GM21390 (cell line): ENCODE measurements at regions not wholly inside any gene's neighbourhood (a gene's known extent, or its start where the extent isn't known, plus 50 kb on each side); places are given as distances from the start of the nearest gene placed in this dataset.

ENCODE experiments used
- ATAC-seq: cut with Tn5 transposase; IDR thresholded peaks from one replicate; pipeline ENCODE4 v1.9.1; 2021; ENCODE audit not compliant: unreplicated experiment

GRCh38 chr10:88126699-88127098, 263.3 kb downstream of the PTEN start:
- no peak for ATAC-seq

- no peak for ATAC-seq
Measured at GRCh38 chr10:88127269-88127668, 263.8 kb downstream of the PTEN start.

GRCh38 chr10:88127766-88128165, 264.3 kb downstream of the PTEN start:
- no peak for ATAC-seq

- no peak for ATAC-seq
Measured at GRCh38 chr10:88129013-88129412, 265.6 kb downstream of the PTEN start.

- ATAC-seq = no peak
Measured at GRCh38 chr10:88130912-88131311, 267.5 kb downstream of the PTEN start.

GRCh38 chr10:88131511-88132139, 268.2 kb downstream of the PTEN start:
- no peak for ATAC-seq

- ATAC-seq = no peak
Measured at GRCh38 chr10:88136712-88137111, 273.3 kb downstream of the PTEN start.

- ATAC-seq = peak; percentile 95
Measured at GRCh38 chr10:88138319-88138848, 275.0 kb downstream of the PTEN start.

- no peak for ATAC-seq
Measured at GRCh38 chr10:88147000-88147798, 283.8 kb downstream of the PTEN start.

- no peak for ATAC-seq
Measured at GRCh38 chr10:88149906-88150305, 286.5 kb downstream of the PTEN start.

- no peak for ATAC-seq
Measured at GRCh38 chr10:88150339-88150738, 286.9 kb downstream of the PTEN start.

- ATAC-seq = peak; percentile 91
Measured at GRCh38 chr10:88152728-88153133, 289.3 kb downstream of the PTEN start.

GRCh38 chr10:88154596-88155250, 291.3 kb downstream of the PTEN start:
- no peak for ATAC-seq

- ATAC-seq = no peak
Measured at GRCh38 chr10:88156341-88156740, 292.9 kb downstream of the PTEN start.

- ATAC-seq = no peak
Measured at GRCh38 chr10:88157981-88158465, 294.6 kb downstream of the PTEN start.

GRCh38 chr10:88158526-88159122, 295.2 kb downstream of the PTEN start:
- no peak for ATAC-seq

GRCh38 chr10:88159127-88159829, 295.9 kb downstream of the PTEN start:
- no peak for ATAC-seq

GRCh38 chr10:88161070-88161469, 297.6 kb downstream of the PTEN start:
- no peak for ATAC-seq

GRCh38 chr10:88161756-88162155, 298.3 kb downstream of the PTEN start:
- no peak for ATAC-seq

GRCh38 chr10:88162852-88163251, 299.4 kb downstream of the PTEN start:
- ATAC-seq = no peak

GRCh38 chr10:88163572-88163971, 300.1 kb downstream of the PTEN start:
- no peak for ATAC-seq
